Neural progenitor cell (in vitro differentiated cells): ENCODE measurements at regions not wholly inside any gene's neighbourhood (a gene's known extent, or its start where the extent isn't known, plus 50 kb on each side); places are given as distances from the start of the nearest gene placed in this dataset.

ENCODE experiments used
- DNase-seq: peaks from one replicate; pipeline ENCODE4 v3.0.0-alpha.2; 2016; ENCODE audit warnings: low spot score
- H2AFZ ChIP-seq: fragments of 200-600 bp; sonication (generic); replicated peaks from 2 replicates; pipeline ENCODE4 v1.6.1; 2016; ENCODE audit warnings: antibody characterized with exemption
- H3F3A ChIP-seq: fragments of 200-600 bp; sonication (generic); 2 replicates; pipeline ENCODE4 v1.6.1; 2016; ENCODE audit warnings: antibody characterized with exemption, low read depth
- H3K27ac ChIP-seq: fragments of 200-600 bp; sonication (generic); 2 replicates; pipeline ENCODE4 v1.5.1; 2016; ENCODE audit warnings: mild to moderate bottlenecking
- H3K27me3 ChIP-seq: fragments of 200-600 bp; sonication (generic); 2 replicates; pipeline ENCODE4 v1.6.1; 2016; ENCODE audit warnings: mild to moderate bottlenecking, moderate library complexity
- H3K36me3 ChIP-seq: fragments of 200-600 bp; sonication (generic); 2 replicates; pipeline ENCODE4 v1.5.1; 2016
- H3K4me1 ChIP-seq: fragments of 200-600 bp; sonication (generic); 2 replicates; pipeline ENCODE4 v1.6.1; 2016; ENCODE audit warnings: mixed run types
- H3K4me2 ChIP-seq: fragments of 200-600 bp; sonication (generic); 2 replicates; pipeline ENCODE4 v1.6.1; 2016
- H3K4me3 ChIP-seq: fragments of 200-600 bp; sonication (generic); 2 replicates; pipeline ENCODE4 v1.5.1; 2016
- H3K79me2 ChIP-seq: fragments of 200-600 bp; sonication (generic); 2 replicates; pipeline ENCODE4 v1.6.1; 2016; ENCODE audit warnings: low read depth
- H3K9ac ChIP-seq: fragments of 200-600 bp; sonication (generic); 2 replicates; pipeline ENCODE4 v1.6.1; 2016
- H3K9me3 ChIP-seq: fragments of 200-600 bp; sonication (generic); 2 replicates; pipeline ENCODE4 v1.5.1; 2016; ENCODE audit warnings: low read depth
- H4K20me1 ChIP-seq: fragments of 200-600 bp; sonication (generic); 2 replicates; pipeline ENCODE4 v1.6.1; 2016; ENCODE audit warnings: low read depth
- H3K27ac Mint-ChIP-seq: 3 replicates; pipeline ENCODE4 v1.8.0; 2021; ENCODE audit warnings: mixed read lengths
- H3K27me3 Mint-ChIP-seq: 2 replicates; pipeline ENCODE4 v1.8.0; 2022; ENCODE audit warnings: low read depth, mild to moderate bottlenecking, inconsistent platforms, moderate library complexity, mixed read lengths; ENCODE audit not compliant: insufficient read depth
- H3K36me3 Mint-ChIP-seq: 3 replicates; pipeline ENCODE4 v1.8.0; 2021; ENCODE audit warnings: mixed read lengths
- H3K4me1 Mint-ChIP-seq: 3 replicates; pipeline ENCODE4 v1.8.0; 2021; ENCODE audit warnings: mixed read lengths
- H3K4me3 Mint-ChIP-seq: 3 replicates; pipeline ENCODE4 v1.8.0; 2021; ENCODE audit warnings: mild to moderate bottlenecking, moderate library complexity, mixed read lengths
- H3K9me3 Mint-ChIP-seq: 3 replicates; pipeline ENCODE4 v1.8.0; 2020; ENCODE audit warnings: mixed read lengths
- CTCF ChIP-seq: fragments of 200-600 bp; sonication (generic); IDR thresholded peaks from 2 replicates; pipeline ENCODE4 v1.5.1; 2017; ENCODE audit warnings: antibody characterized with exemption, mild to moderate bottlenecking
- EZH2 ChIP-seq: fragments of 200-600 bp; sonication (generic); IDR thresholded peaks from 2 replicates; pipeline ENCODE4 v1.6.1; 2017; ENCODE audit warnings: antibody characterized with exemption, mild to moderate bottlenecking, moderate library complexity
- EZH2phosphoT487 ChIP-seq: fragments of 200-600 bp; sonication (generic); IDR thresholded peaks from 2 replicates; pipeline ENCODE4 v1.6.1; 2017; ENCODE audit warnings: antibody characterized with exemption

- Histone ChIP-seq H3K27ac (no peak overlapping the region), H3F3A (no peaks in the 10 kb centered on the region), H2AFZ (no peak overlapping the region), H3K4me1 (no peaks in the 10 kb centered on the region), H3K4me3 (no peak overlapping the region), H4K20me1 (no peaks in the 10 kb centered on the region), H3K36me3 (no peaks in the 10 kb centered on the region), H3K4me2 (no peak overlapping the region), H3K79me2 (no peaks in the 10 kb centered on the region), H3K27me3 (no peaks in the 10 kb centered on the region), H3K9ac (no peak overlapping the region), H3K9me3 (peaks cover 4% of the 10 kb centered on the region)
- TF ChIP-seq EZH2phosphoT487 (no peak), EZH2 (no peak), CTCF (no peak)
- Mint-ChIP-seq H3K4me3 (no peak overlapping the region), H3K9me3 (peaks cover 2% of the 10 kb centered on the region), H3K4me1 (peaks cover 7% of the 10 kb centered on the region), H3K27me3 (peaks cover 2% of the 10 kb centered on the region), H3K27ac (no peak overlapping the region), H3K36me3 (no peaks in the 10 kb centered on the region)
- DNase-seq = no peak
Observed at GRCh38 chr16:59124056-59124455, 389.9 kb upstream of the GOT2 start.

GRCh38 chr16:59123479-59123878 lies 389.4 kb upstream of the GOT2 start:
- no peak overlapping the region for H3K27ac ChIP-seq
- H3K27me3 ChIP-seq = no peaks in the 10 kb centered on the region
- no peak overlapping the region for H3K9ac ChIP-seq
- H3K4me1 ChIP-seq = no peaks in the 10 kb centered on the region
- Mint-ChIP-seq H3K27me3 (peaks cover 2% of the 10 kb centered on the region), H3K4me1 (peaks cover 7% of the 10 kb centered on the region), H3K36me3 (no peaks in the 10 kb centered on the region), H3K4me3 (no peak overlapping the region), H3K27ac (no peak overlapping the region), H3K9me3 (peaks cover 2% of the 10 kb centered on the region)
- H4K20me1 ChIP-seq = no peaks in the 10 kb centered on the region
- no peaks in the 10 kb centered on the region for H3K36me3 ChIP-seq
- no peak overlapping the region for H3K4me3 ChIP-seq
- H3K4me2 ChIP-seq = no peak overlapping the region
- H3K79me2 ChIP-seq = no peaks in the 10 kb centered on the region
- no peaks in the 10 kb centered on the region for H3F3A ChIP-seq
- H3K9me3 ChIP-seq = peaks cover 4% of the 10 kb centered on the region
- H2AFZ ChIP-seq = no peak overlapping the region
- DNase-seq = no peak
- TF ChIP-seq EZH2 (no peak), CTCF (no peak), EZH2phosphoT487 (no peak)

GRCh38 chr16:59122262-59122537 lies 388.1 kb upstream of the GOT2 start:
- no peaks in the 10 kb centered on the region for H3K36me3 ChIP-seq
- TF ChIP-seq EZH2phosphoT487 = no peak
- TF ChIP-seq CTCF = no peak
- no peak for TF ChIP-seq EZH2
- H4K20me1 ChIP-seq = no peaks in the 10 kb centered on the region
- peaks cover 4% of the 10 kb centered on the region for H3K9me3 ChIP-seq
- H2AFZ ChIP-seq = no peak overlapping the region
- Mint-ChIP-seq H3K27ac (no peak overlapping the region), H3K4me3 (no peak overlapping the region), H3K9me3 (peaks cover 2% of the 10 kb centered on the region), H3K27me3 (no peaks in the 10 kb centered on the region), H3K36me3 (no peaks in the 10 kb centered on the region), H3K4me1 (peaks cover 7% of the 10 kb centered on the region)
- no peaks in the 10 kb centered on the region for H3K27me3 ChIP-seq
- no peaks in the 10 kb centered on the region for H3K4me1 ChIP-seq
- H3F3A ChIP-seq = no peaks in the 10 kb centered on the region
- DNase-seq = no peak
- H3K9ac ChIP-seq = no peak overlapping the region
- H3K79me2 ChIP-seq = no peaks in the 10 kb centered on the region
- no peak overlapping the region for H3K4me3 ChIP-seq
- H3K27ac ChIP-seq = no peak overlapping the region
- H3K4me2 ChIP-seq = no peak overlapping the region
